ENCODE measurements at regions not wholly inside any gene's neighbourhood (a gene's known extent, or its start where the extent isn't known, plus 50 kb on each side); places are given as distances from the start of the nearest gene placed in this dataset.
"Not testable (repeated sequence)": the region's sequence is repeated elsewhere in the genome, so short reads cannot be mapped to it uniquely, and the experiment has no call there.

- no peak for DNase-seq (ENCODE audit: low spot score)
Measured at GRCh38 chrX:7515681-7516413, 327.1 kb upstream of the VCX start.

DNA sequence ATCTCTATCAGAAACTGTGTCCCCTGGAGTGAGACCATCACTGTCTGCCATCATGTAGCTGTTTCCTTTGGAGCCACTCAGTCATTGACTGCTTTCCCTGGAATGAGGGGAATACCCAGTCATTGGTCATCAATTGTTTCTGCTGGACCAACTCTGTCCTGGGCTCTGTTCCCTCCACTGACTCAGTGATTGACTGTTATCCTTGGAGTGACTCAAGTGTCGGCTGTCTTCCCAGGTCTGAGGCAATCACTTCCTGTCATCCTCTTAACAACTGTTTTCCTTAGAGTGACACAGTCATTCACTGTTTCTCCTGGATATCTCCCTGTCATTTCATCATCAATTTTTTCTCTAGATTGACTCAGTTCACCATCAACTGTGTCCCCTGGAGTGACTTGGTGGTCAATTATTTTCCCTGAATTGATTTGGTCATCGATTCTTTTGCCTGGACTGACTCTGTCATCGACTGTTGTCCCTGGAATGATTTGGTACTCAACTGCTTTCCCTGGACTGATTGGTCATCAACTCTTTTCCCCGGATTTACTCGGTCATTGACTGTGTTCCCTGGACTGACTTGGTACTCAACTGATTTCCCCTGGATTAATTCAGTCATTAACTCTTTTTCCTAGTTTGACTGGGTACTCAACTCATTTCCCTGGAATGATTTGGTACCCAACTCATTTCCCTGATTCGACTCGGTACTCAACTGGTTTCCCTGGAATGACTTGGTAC is 327.9 kb upstream of the VCX start:
- DNase-seq (ENCODE audit: low spot score) = no peak

- DNase-seq (ENCODE audit: low spot score) = no peak
Measured at GRCh38 chrX:7512845-7513244, 330.1 kb upstream of the VCX start.

DNA sequence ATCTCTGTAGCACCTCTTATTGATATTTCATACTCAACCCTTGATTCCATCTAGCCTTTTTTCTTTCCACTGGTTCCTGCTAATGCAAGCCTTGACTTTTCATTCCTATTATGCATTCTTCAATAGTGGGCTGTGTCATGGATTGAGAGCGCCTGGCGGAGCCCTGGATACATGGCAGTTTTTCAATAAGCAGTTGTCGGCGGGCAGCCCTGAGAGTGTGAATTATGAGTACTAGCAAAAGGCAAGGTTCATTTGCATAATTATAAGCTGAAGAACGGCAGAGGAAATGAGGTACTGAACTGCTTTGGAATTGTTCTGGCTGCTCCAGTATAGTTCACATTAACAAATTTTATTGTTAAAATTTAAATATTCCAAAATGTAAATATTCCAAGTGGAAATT is 339.7 kb upstream of the VCX start:
- DNase-seq (ENCODE audit: low spot score) = no peak

GRCh38 chrX:7500386-7500785 is 342.6 kb upstream of the VCX start:
- no peak for DNase-seq (ENCODE audit: low spot score)

- DNase-seq (ENCODE audit: low spot score) = no peak
Measured at GRCh38 chrX:7486505-7486904, 338.6 kb upstream of the PUDP start.

DNA sequence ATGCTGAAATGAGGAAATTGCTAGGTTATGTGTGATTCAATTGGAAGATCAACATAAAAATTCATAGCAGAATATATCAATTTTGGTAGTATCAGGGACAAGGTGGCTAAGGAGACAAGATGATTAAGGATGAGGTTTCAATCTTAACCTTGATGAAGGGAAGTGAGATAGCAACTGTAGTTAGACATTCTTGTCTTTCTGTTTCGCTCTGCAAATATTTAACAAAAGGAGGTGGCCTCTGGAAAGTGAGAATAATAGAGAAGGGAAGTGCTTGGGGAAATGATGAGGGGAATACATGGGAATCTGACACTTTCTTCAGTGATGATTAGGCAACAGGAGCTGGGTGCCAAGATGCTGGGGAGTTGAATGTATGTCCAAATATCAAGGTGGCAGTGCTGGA is 337.1 kb upstream of the PUDP start:
- no peak for DNase-seq (ENCODE audit: low spot score)

DNA sequence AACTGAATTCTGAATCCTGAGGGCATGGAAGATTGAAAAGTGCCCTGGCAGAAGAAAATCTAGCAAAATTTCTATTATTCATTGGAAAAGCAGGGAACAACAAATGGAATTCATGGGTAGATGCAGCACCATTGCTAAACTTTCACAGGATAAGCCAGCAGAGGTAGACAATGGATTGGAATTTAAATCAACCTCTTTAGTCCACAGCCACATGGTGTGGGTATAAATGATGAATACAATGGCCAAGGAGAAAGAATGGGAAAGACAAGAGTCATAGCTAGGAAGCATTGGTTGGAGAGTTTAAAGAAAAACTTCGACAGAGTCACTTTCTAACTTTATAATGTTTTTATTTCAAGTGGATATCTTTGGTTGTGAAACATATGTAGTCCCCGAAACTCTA is 332.8 kb upstream of the PUDP start:
- no peak for DNase-seq (ENCODE audit: low spot score)

- DNase-seq (ENCODE audit: low spot score) = no peak
Measured at GRCh38 chrX:7462110-7462509, 314.2 kb upstream of the PUDP start.

DNA sequence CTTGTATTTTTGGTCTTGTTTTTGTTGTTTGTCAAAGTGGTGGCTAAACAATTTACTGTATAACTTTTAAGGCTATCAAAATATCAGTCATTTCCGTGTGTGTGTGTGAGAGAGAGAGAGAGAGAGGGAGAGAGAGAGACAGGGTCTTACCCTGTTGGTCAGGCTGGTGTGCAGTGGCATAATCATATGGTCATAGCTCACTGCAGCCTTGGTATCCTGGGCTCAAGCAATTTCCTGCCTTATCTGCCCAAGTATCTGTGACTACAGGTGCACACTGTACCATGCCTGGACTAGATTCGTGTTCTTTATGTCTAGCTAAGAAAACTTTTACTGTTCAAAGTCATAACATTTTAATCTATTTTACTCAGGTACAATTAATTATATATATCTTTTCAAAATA is 313.1 kb upstream of the PUDP start:
- not testable (repeated sequence) for DNase-seq (ENCODE audit: low spot score)

GRCh38 chrX:7447801-7448499 is 300.0 kb upstream of the PUDP start:
- no peak for DNase-seq (ENCODE audit: low spot score)

- no peak for DNase-seq (ENCODE audit: low spot score)
Measured at GRCh38 chrX:7446815-7447214, 298.9 kb upstream of the PUDP start.

DNA sequence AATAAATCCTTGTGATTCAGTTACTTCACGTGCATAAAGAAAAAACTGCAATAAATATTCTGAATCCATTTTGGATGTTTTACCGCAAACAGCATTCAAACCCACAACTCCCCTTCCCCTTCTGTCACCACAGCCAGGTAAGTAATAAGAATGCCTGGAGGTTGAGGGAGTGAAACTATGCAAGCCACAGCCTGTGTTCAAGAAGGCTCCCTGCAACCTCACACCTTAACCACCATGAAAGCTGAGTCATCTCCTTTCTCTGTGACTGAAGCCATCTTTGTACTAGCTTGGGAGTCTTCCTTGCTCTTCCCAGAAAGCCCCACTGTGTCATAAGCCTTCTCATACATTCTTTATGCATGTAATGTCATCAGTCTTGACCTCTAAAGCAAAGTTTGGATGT is 297.0 kb upstream of the PUDP start:
- no peak for DNase-seq (ENCODE audit: low spot score)

GRCh38 chrX:7441586-7441985 is 293.6 kb upstream of the PUDP start:
- no peak for DNase-seq (ENCODE audit: low spot score)

- no peak for DNase-seq (ENCODE audit: low spot score)
Measured at GRCh38 chrX:7435822-7436221, 287.9 kb upstream of the PUDP start.

DNA sequence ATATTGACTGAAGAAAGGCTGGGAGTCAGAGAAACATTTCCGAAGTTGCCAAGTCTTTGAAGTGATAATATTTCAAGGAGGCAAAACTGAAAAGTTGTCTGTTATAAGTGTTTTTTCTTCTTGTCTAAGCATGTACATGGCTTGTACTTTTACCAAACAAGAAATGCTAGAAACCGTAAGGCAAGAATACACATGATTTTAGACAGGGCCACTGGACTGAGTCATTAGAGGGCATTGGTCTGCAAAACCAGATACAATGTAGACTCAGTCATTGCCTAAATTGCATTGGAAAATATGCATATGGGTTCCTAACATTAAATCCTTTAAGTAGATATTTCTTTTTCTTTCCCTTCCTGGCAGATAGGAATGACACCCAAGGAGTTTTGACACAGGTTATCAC is 284.9 kb upstream of the PUDP start:
- no peak for DNase-seq (ENCODE audit: low spot score)

DNA sequence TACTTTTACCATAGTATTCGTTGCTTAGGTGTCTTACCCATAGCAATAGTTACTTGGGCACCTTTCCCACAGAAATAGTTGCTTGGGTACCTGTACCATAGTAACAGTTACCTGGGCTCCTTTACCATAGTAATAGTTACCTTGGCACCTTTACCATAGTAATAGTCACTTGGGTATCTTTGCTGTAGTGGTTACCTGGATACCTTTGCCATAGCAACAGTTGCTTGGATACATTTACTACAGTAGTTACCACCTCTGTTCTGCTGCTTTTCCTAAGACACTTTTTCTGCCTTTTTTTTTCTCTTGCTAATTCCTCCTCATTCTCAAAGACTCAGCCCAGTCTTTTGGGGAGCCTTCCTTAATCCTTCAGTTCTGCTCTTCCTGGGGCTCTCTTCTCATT is 272.8 kb upstream of the PUDP start:
- DNase-seq (ENCODE audit: low spot score) = no peak

DNA sequence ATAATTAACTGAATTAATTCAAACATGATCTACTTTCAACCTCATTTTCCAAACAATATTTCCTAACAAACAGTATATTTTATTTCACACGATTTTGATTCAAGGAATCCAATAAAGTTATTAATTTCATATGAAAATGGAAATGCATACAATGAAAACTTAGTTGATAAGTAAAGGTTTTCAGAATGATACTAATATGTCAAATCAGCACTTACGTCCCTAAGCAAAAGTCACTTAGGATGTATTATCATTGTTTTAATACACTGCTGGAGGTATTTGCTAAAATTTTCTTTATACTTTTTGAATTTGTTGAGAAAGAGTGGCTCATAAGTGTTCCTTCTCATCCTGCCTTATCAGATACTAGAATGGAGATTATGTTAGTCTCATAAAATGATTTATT is 266.8 kb upstream of the PUDP start:
- no peak for DNase-seq (ENCODE audit: low spot score)

GRCh38 chrX:7412840-7413239 is 264.9 kb upstream of the PUDP start:
- DNase-seq (ENCODE audit: low spot score) = no peak

- DNase-seq (ENCODE audit: low spot score) = no peak
Measured at GRCh38 chrX:7409866-7410265, 261.9 kb upstream of the PUDP start.

- no peak for DNase-seq (ENCODE audit: low spot score)
Measured at GRCh38 chrX:7399373-7399772, 251.4 kb upstream of the PUDP start.

DNA sequence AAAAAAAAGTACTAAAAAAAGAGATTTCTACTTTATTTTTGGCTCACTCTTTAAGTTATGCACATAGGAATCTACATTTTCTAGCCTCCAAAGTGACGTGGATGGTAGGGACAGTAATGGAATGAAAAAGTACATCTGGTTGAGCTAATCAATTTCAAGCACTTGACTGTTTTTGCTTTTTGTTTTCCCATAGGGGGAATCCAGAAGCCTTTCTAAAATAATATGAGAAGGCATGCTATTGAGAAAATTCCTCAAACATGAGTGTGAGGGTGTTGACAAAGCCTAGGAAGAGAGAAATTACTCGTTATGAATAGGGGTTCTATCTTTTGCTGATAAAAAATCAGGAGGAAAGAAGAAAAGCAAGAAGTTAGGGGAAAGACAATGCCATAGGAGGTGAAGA is 242.5 kb upstream of the PUDP start:
- no peak for DNase-seq (ENCODE audit: low spot score)

GRCh38 chrX:7389576-7389975 is 241.6 kb upstream of the PUDP start:
- no peak for DNase-seq (ENCODE audit: low spot score)
